Immature natural killer cell (primary cell): ENCODE measurements at regions not wholly inside any gene's neighbourhood (a gene's known extent, or its start where the extent isn't known, plus 50 kb on each side); places are given as distances from the start of the nearest gene placed in this dataset.
A peak's percentile ranks its signal among the peaks of the same experiment; 100 is the strongest.

Experiments
- DNase-seq, 3 donors: peaks; one replicate each; pipeline ENCODE4 v3.0.0; 2022; ENCODE audit warnings: mixed read lengths in 1 of 3
- H3K27ac Mint-ChIP-seq, 6 donors: one replicate each; pipeline ENCODE4 v1.8.0; 2020; ENCODE audit warnings: mixed read lengths in 6 of 6, mild to moderate bottlenecking in 5 of 6, inconsistent platforms in 4 of 6, moderate library complexity in 3 of 6
- H3K27me3 Mint-ChIP-seq, 3 donors: one replicate each; pipeline ENCODE4 v1.8.0; 2020 to 2021; ENCODE audit warnings: low read depth in 3 of 3, mild to moderate bottlenecking in 3 of 3, mixed read lengths in 3 of 3, moderate library complexity in 3 of 3, inconsistent platforms in 1 of 3
- H3K36me3 Mint-ChIP-seq, 3 donors: one replicate each; pipeline ENCODE4 v1.8.0; 2020; ENCODE audit warnings: mixed read lengths in 3 of 3, inconsistent platforms in 2 of 3, mild to moderate bottlenecking in 2 of 3
- H3K4me1 Mint-ChIP-seq, 2 donors: one replicate each; pipeline ENCODE4 v1.8.0; 2020; ENCODE audit warnings: inconsistent platforms in 2 of 2, mild to moderate bottlenecking in 2 of 2, mixed read lengths in 2 of 2, moderate library complexity in 1 of 2
- H3K4me3 Mint-ChIP-seq, 5 donors: one replicate each; pipeline ENCODE4 v1.8.0; 2020; ENCODE audit warnings: mild to moderate bottlenecking in 5 of 5, mixed read lengths in 5 of 5, inconsistent platforms in 3 of 5, moderate library complexity in 3 of 5
- H3K9me3 Mint-ChIP-seq, 6 donors: one replicate each; pipeline ENCODE4 v1.8.0; 2020; ENCODE audit warnings: mild to moderate bottlenecking in 6 of 6, mixed read lengths in 6 of 6, inconsistent platforms in 4 of 6, moderate library complexity in 3 of 6

GRCh38 chr3:177770383-177771230 lies 573.3 kb upstream of the TBL1XR1 start:
- no peak overlapping the region for H3K4me3 Mint-ChIP-seq
- peaks cover 0 to 2% of the 10 kb centered on the region in 2 donors for H3K4me1 Mint-ChIP-seq

GRCh38 chr3:177771780-177772179 lies 574.5 kb upstream of the TBL1XR1 start:
- H3K4me1 Mint-ChIP-seq, result peaks cover 0 to 2% of the 10 kb centered on the region in 2 donors
- no peak overlapping the region for H3K27ac Mint-ChIP-seq
- H3K4me3 Mint-ChIP-seq, result no peak overlapping the region
- H3K36me3 Mint-ChIP-seq, result peaks cover 3 to 9% (median 8%) of the 10 kb centered on the region in 3 donors
- no peak for DNase-seq
- H3K9me3 Mint-ChIP-seq, result peaks cover 0 to 13% (median 3%) of the 10 kb centered on the region in 6 donors
- H3K27me3 Mint-ChIP-seq, result peaks cover 0 to 4% (median 4%) of the 10 kb centered on the region in 3 donors

More at GRCh38 chr3:177770383-177771230, 573.3 kb upstream of the TBL1XR1 start:
- Mint-ChIP-seq H3K9me3 (peaks cover 0 to 13% (median 3%) of the 10 kb centered on the region in 6 donors), H3K36me3 (peaks cover 6 to 12% (median 8%) of the 10 kb centered on the region in 3 donors), H3K27me3 (peaks cover 0 to 5% (median 4%) of the 10 kb centered on the region in 3 donors), H3K27ac (no peak overlapping the region)
- DNase-seq, result no peak

GRCh38 chr3:177772908-177773557 lies 575.8 kb upstream of the TBL1XR1 start:
- Mint-ChIP-seq H3K9me3 (peaks cover 0 to 10% (median 1%) of the 10 kb centered on the region in 6 donors), H3K4me1 (peaks cover 9 to 11% of the 10 kb centered on the region in 2 donors), H3K27me3 (peaks cover 0 to 4% (median 2%) of the 10 kb centered on the region in 3 donors), H3K27ac (no peak overlapping the region), H3K4me3 (no peak overlapping the region), H3K36me3 (peaks cover under 1 to 8% (median 7%) of the 10 kb centered on the region in 3 donors)
- no peak for DNase-seq

- H3K4me3 Mint-ChIP-seq, result no peak overlapping the region
- no peak for DNase-seq
- H3K27me3 Mint-ChIP-seq, result peaks cover 0 to 4% (median 2%) of the 10 kb centered on the region in 3 donors
- H3K4me1 Mint-ChIP-seq, result peaks cover 16 to 18% of the 10 kb centered on the region in 2 donors
- H3K9me3 Mint-ChIP-seq, result peaks cover 0 to 8% (median 0%) of the 10 kb centered on the region in 6 donors
- no peak overlapping the region for H3K27ac Mint-ChIP-seq
- H3K36me3 Mint-ChIP-seq, result peaks cover 0 to 8% (median 6%) of the 10 kb centered on the region in 3 donors
Observed at GRCh38 chr3:177773717-177774116, 576.4 kb upstream of the TBL1XR1 start.

GRCh38 chr3:177776661-177777101 lies 579.4 kb upstream of the TBL1XR1 start:
- Mint-ChIP-seq H3K36me3 (no peaks in the 10 kb centered on the region), H3K27me3 (no peaks in the 10 kb centered on the region), H3K27ac (no peak overlapping the region), H3K4me1 (peaks cover 30 to 31% of the 10 kb centered on the region in 2 donors), H3K9me3 (peaks cover 0 to 2% (median 0%) of the 10 kb centered on the region in 6 donors), H3K4me3 (no peak overlapping the region)
- no peak for DNase-seq

DNA sequence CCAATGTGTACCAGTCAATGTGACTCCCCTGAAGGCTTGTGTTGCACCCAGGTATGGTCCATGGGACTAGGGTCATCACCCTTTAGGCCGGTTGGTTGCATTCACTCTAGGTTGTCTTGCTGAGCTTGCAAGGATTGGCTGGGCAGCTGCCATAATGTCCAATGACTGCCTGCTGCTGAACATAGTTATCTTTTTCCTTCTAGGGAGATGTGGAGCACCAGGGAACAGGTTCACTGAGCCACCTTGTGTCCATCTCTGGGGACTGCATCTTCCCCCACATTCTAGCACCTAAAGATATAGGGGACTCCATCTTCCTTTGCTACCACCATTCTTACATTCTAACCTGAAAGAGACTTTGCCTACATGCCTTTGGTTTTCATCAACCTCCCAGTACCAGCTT lies 580.4 kb upstream of the TBL1XR1 start:
- peaks cover 0 to 2% (median 0%) of the 10 kb centered on the region in 6 donors for H3K9me3 Mint-ChIP-seq
- peaks cover 30 to 31% of the 10 kb centered on the region in 2 donors for H3K4me1 Mint-ChIP-seq
- peak in 2 of 3 donors; percentile 24 to 31 for DNase-seq
- H3K27me3 Mint-ChIP-seq, result no peaks in the 10 kb centered on the region
- H3K27ac Mint-ChIP-seq, result peak overlapping the region in 4 of 6 donors; percentile 21 to 78 (median 47)
- H3K36me3 Mint-ChIP-seq, result no peaks in the 10 kb centered on the region
- peak overlapping the region; percentile 12 to 49 (median 43) for H3K4me3 Mint-ChIP-seq

GRCh38 chr3:177778633-177779032 lies 581.4 kb upstream of the TBL1XR1 start:
- peaks cover 30 to 31% of the 10 kb centered on the region in 2 donors for H3K4me1 Mint-ChIP-seq
- H3K4me3 Mint-ChIP-seq, result peak overlapping the region; percentile 43 to 73 (median 64)
- peak; percentile 43 to 49 (median 46) for DNase-seq
- H3K36me3 Mint-ChIP-seq, result no peaks in the 10 kb centered on the region
- peak overlapping the region; percentile 27 to 86 (median 66) for H3K27ac Mint-ChIP-seq
- H3K9me3 Mint-ChIP-seq, result peaks cover 0 to 2% (median 0%) of the 10 kb centered on the region in 6 donors
- H3K27me3 Mint-ChIP-seq, result no peaks in the 10 kb centered on the region

GRCh38 chr3:177781686-177782161 lies 584.4 kb upstream of the TBL1XR1 start:
- no peaks in the 10 kb centered on the region for H3K36me3 Mint-ChIP-seq
- peaks cover 41 to 50% of the 10 kb centered on the region in 2 donors for H3K4me1 Mint-ChIP-seq
- H3K9me3 Mint-ChIP-seq, result peaks cover 0 to 2% (median 0%) of the 10 kb centered on the region in 6 donors
- no peak for DNase-seq
- no peaks in the 10 kb centered on the region for H3K27me3 Mint-ChIP-seq
- peak overlapping the region in 1 of 6 donors; percentile 25 for H3K27ac Mint-ChIP-seq
- H3K4me3 Mint-ChIP-seq, result no peak overlapping the region

GRCh38 chr3:177783338-177783737 lies 586.1 kb upstream of the TBL1XR1 start:
- H3K27me3 Mint-ChIP-seq, result no peaks in the 10 kb centered on the region
- no peak overlapping the region for H3K4me3 Mint-ChIP-seq
- H3K4me1 Mint-ChIP-seq, result peaks cover 44 to 54% of the 10 kb centered on the region in 2 donors
- no peaks in the 10 kb centered on the region for H3K36me3 Mint-ChIP-seq
- peak overlapping the region in 1 of 6 donors; percentile 25 for H3K27ac Mint-ChIP-seq
- peaks cover 0 to 2% (median 0%) of the 10 kb centered on the region in 6 donors for H3K9me3 Mint-ChIP-seq
- no peak for DNase-seq

- Mint-ChIP-seq H3K27ac (peak overlapping the region in 1 of 6 donors; percentile 25), H3K36me3 (no peaks in the 10 kb centered on the region), H3K27me3 (no peaks in the 10 kb centered on the region), H3K9me3 (no peaks in the 10 kb centered on the region), H3K4me3 (no peak overlapping the region), H3K4me1 (peaks cover 40 to 53% of the 10 kb centered on the region in 2 donors)
- DNase-seq, result no peak
Observed at GRCh38 chr3:177783767-177784166, 586.5 kb upstream of the TBL1XR1 start.

GRCh38 chr3:177787279-177788041 lies 590.2 kb upstream of the TBL1XR1 start:
- Mint-ChIP-seq H3K27me3 (no peaks in the 10 kb centered on the region), H3K9me3 (no peaks in the 10 kb centered on the region), H3K4me1 (peaks cover 31 to 42% of the 10 kb centered on the region in 2 donors), H3K36me3 (no peaks in the 10 kb centered on the region), H3K4me3 (peak overlapping the region; percentile 22 to 64 (median 56)), H3K27ac (peak overlapping the region; percentile 73 to 87 (median 78))
- DNase-seq, result peak; percentile 38 to 50 (median 39)

DNA sequence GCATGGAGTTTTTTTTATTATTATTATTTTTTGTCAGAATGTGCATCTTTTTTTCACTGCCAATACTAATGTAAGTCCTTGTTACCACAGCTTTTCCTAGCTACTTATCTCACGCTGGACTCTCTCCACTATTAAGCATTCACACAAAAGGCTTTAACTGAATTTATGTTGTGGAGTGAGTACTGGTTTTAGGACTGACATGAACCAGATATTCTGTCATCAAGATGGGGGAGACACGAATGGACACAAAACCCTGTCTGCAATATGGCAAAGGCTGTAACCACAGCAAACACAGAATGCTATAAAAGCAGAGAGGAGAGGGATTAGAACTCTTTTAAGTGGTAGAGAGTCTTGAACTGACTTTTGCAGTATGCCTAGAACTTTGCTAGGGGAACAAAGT lies 592.2 kb upstream of the TBL1XR1 start:
- no peaks in the 10 kb centered on the region for H3K9me3 Mint-ChIP-seq
- peaks cover 0 to 3% (median 0%) of the 10 kb centered on the region in 3 donors for H3K36me3 Mint-ChIP-seq
- H3K27ac Mint-ChIP-seq, result no peak overlapping the region
- peaks cover 31 to 39% of the 10 kb centered on the region in 2 donors for H3K4me1 Mint-ChIP-seq
- no peak for DNase-seq
- H3K4me3 Mint-ChIP-seq, result no peak overlapping the region
- H3K27me3 Mint-ChIP-seq, result peaks cover 0 to 2% (median 0%) of the 10 kb centered on the region in 3 donors
